GM12878 (cell line): ENCODE measurements at regions not wholly inside any gene's neighbourhood (a gene's known extent, or its start where the extent isn't known, plus 50 kb on each side); places are given as distances from the start of the nearest gene placed in this dataset.

Source experiments
- ATAC-seq: fragments of 200-7000 bp; cut with Tn5 transposase; 3 replicates; pipeline ENCODE4 v1.9.1; 2020; ENCODE audit warnings: mild to moderate bottlenecking, moderate library complexity
- BruUV-seq: library from RNA; stranded (reverse); fragments of 400-500 nt; replicated peaks from 2 replicates; lab custom pipeline; 2021; lab: Mats Ljungman, UMichigan
- CTCF ChIA-PET: fragments of 300-600 bp; sonication (Branson Sonifier 250); formaldehyde crosslinking; extraction: SDS; loops from one replicate; lab custom pipeline; 2021; ENCODE audit warnings: inconsistent platforms; lab: Yijun Ruan, JAX
- POLR2A ChIA-PET: fragments of 350-600 bp; formaldehyde crosslinking; extraction: SDS; loops from one replicate; lab custom pipeline; 2021; ENCODE audit warnings: inconsistent platforms; lab: Charles Lee
- RAD21 ChIA-PET: fragments of 300-600 bp; sonication (Branson Sonifier 250); formaldehyde crosslinking; loops from one replicate; lab custom pipeline; 2023; ENCODE audit warnings: antibody characterized with exemption; ENCODE audit not compliant: unreplicated experiment; lab: Charles Lee
- SMC1A ChIA-PET: fragments of 300-600 bp; sonication (Branson Sonifier 250); formaldehyde crosslinking; loops from one replicate; lab custom pipeline; 2023; ENCODE audit not compliant: unreplicated experiment, uncharacterized antibody; lab: Charles Lee
- DNase-seq: peaks from one replicate; pipeline ENCODE4 v3.0.0-alpha.2; 2011; ENCODE audit warnings: low read depth, low spot score
- FAIRE-seq: peaks from 3 replicates; lab custom pipeline; 2011; peaks lifted over from hg19 to GRCh38; lab: Jason Lieb, UNC
- H2AFZ ChIP-seq: 2 replicates; pipeline ENCODE4 v1.6.0; 2011; ENCODE audit warnings: low read depth, low read length, control low read depth; ENCODE audit not compliant: control insufficient read depth
- H3K27ac ChIP-seq: 2 replicates; pipeline ENCODE4 v1.5.1; 2011; ENCODE audit warnings: control low read depth; ENCODE audit not compliant: control insufficient read depth, insufficient read depth
- H3K27me3 ChIP-seq, 2 experiments: replicated peaks in 1 of 2; 2 replicates each; pipeline versions ENCODE4 v1.6.0 to v1.6.1; 2011; ENCODE audit warnings: low read length in 1 of 2; ENCODE audit not compliant: control insufficient read depth in 2 of 2, insufficient read depth in 2 of 2
- H3K36me3 ChIP-seq, 2 experiments: 2 replicates each; pipeline ENCODE4 v1.5.1; 2011; ENCODE audit warnings: low read length in 1 of 2; ENCODE audit not compliant: control insufficient read depth in 2 of 2, insufficient read depth in 2 of 2
- H3K4me1 ChIP-seq: 2 replicates; pipeline ENCODE4 v1.6.1; 2011; ENCODE audit warnings: mild to moderate bottlenecking, low read length, moderate library complexity, mixed read lengths; ENCODE audit not compliant: control insufficient read depth, insufficient read depth
- H3K4me2 ChIP-seq: 2 replicates; pipeline ENCODE4 v1.6.0; 2011; ENCODE audit warnings: control low read depth; ENCODE audit not compliant: control insufficient read depth, insufficient read depth
- H3K4me3 ChIP-seq: fragments of 200-600 bp; sonication (generic); 2 replicates; pipeline ENCODE4 v1.5.1; 2016
- H3K79me2 ChIP-seq: 2 replicates; pipeline ENCODE4 v1.6.0; 2011; ENCODE audit warnings: low read length; ENCODE audit not compliant: control insufficient read depth, insufficient read depth
- H3K9ac ChIP-seq: 2 replicates; pipeline ENCODE4 v1.8.0; 2011; ENCODE audit warnings: low read length, control low read depth, mixed read lengths; ENCODE audit not compliant: control insufficient read depth, insufficient read depth
- H3K9me3 ChIP-seq: replicated peaks from 3 replicates; pipeline ENCODE4 v1.5.1; 2011; ENCODE audit warnings: mild to moderate bottlenecking, low read length; ENCODE audit not compliant: control insufficient read depth, insufficient read depth
- H4K20me1 ChIP-seq: 2 replicates; pipeline ENCODE4 v1.6.0; 2011; ENCODE audit not compliant: control insufficient read depth, insufficient read depth
- RELB ChIP-seq: fragments of 450-650 bp; IDR thresholded peaks from 2 replicates; pipeline ENCODE4 v1.6.1; 2017; ENCODE audit warnings: low read depth, mild to moderate bottlenecking, moderate library complexity
- ZBTB11 ChIP-seq: fragments of 450-650 bp; formaldehyde crosslinking; IDR thresholded peaks from 2 replicates; pipeline ENCODE4 v1.5.0; 2022; ENCODE audit warnings: mild to moderate bottlenecking, missing genetic modification characterization
- WGBS: methylation state at CpG from one replicate; pipeline ENCODE4 v1.1.6; 2016; ENCODE audit warnings: low lambda C conversion rate; ENCODE audit not compliant: insufficient replicate concordance, insufficient coverage; ENCODE audit errors: missing lambda C conversion rate; 5-methylcytosine and 5-hydroxymethylcytosine counted together
- in situ Hi-C: fragments of 300-500 bp; cut with MboI; formaldehyde crosslinking; loops from 9 replicates; pipeline ENCODE4 v1.14.3; 2018; ENCODE audit warnings: mixed read lengths
- intact Hi-C: fragments of 100-400 bp; cut with micrococcal nuclease; formaldehyde crosslinking; loops from one replicate; pipeline ENCODE4 v1.14.2; 2022; ENCODE audit not compliant: unreplicated experiment
- TF ChIP-seq, protein P1 (sequence below): fragments of 450-650 bp; IDR thresholded peaks from 2 replicates; pipeline ENCODE4 v1.6.1; 2016; ENCODE audit warnings: mild to moderate bottlenecking

- POLR2A ChIA-PET: interaction anchor here (1.2 kb wide), 1 partner anchor 11 kb away, joined by 4 read pairs; no protein-coding TSS in a partner anchor
- no peaks in the 10 kb centered on the region for H4K20me1 ChIP-seq
- 70% methylated on average over 2 of the region's 2 CpGs for WGBS
- ATAC-seq (peak; percentile 27; the same call in 1 of the 3 replicates), DNase-seq (no peak)
- 0 out of 3 replicates have a peak, but pooled peaks cover 2% of the 10 kb centered on the region for H3K9me3 ChIP-seq
- no peaks in the 10 kb centered on the region for H3K36me3 ChIP-seq
- no peak overlapping the region for H3K4me3 ChIP-seq
- SMC1A ChIA-PET: interaction anchor here (2.0 to 10.0 kb wide), 3 partner anchors 11 to 26 kb away, joined by 12 to 59 read pairs (median 20); no protein-coding TSS in a partner anchor
- intact Hi-C loops: no loop called here
- no peak for TF ChIP-seq ZBTB11
- TF ChIP-seq, protein P1, sequence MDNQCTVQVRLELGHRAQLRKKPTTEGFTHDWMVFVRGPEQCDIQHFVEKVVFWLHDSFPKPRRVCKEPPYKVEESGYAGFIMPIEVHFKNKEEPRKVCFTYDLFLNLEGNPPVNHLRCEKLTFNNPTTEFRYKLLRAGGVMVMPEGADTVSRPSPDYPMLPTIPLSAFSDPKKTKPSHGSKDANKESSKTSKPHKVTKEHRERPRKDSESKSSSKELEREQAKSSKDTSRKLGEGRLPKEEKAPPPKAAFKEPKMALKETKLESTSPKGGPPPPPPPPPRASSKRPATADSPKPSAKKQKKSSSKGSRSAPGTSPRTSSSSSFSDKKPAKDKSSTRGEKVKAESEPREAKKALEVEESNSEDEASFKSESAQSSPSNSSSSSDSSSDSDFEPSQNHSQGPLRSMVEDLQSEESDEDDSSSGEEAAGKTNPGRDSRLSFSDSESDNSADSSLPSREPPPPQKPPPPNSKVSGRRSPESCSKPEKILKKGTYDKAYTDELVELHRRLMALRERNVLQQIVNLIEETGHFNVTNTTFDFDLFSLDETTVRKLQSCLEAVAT: no peak
- TF ChIP-seq RELB: no peak
- TF ChIP-seq, all 136 proteins: peak for 0
- peak overlapping the region; percentile 86 for H2AFZ ChIP-seq
- H3K79me2 ChIP-seq: no peaks in the 10 kb centered on the region
- peak overlapping the region; percentile 62 for H3K27ac ChIP-seq
- FAIRE-seq: no peak
- in situ Hi-C loops: no loop called here
- no peaks in the 10 kb centered on the region for H3K27me3 ChIP-seq
- ChIA-PET CTCF (interaction anchor here (0.6 to 1.9 kb wide), 4 partner anchors 14 to 502 kb away, joined by 3 to 6 read pairs (median 4); no protein-coding TSS in a partner anchor), RAD21 (interaction anchor here (1.1 to 1.6 kb wide), 2 partner anchors 13 to 27 kb away, joined by 3 to 4 read pairs; no protein-coding TSS in a partner anchor)
- no TSS peak for BruUV-seq
- peak overlapping the region; percentile 58 for H3K4me2 ChIP-seq
- H3K9ac ChIP-seq: no peak overlapping the region
- H3K4me1 ChIP-seq: peaks cover 8% of the 10 kb centered on the region; the same call in 1 of the 2 replicates
Observed at GRCh38 chr3:159911664-159912037, 77.0 kb upstream of the IL12A start.
